GM12878 (cell line): ENCODE measurements at regions not wholly inside any gene's neighbourhood (a gene's known extent, or its start where the extent isn't known, plus 50 kb on each side); places are given as distances from the start of the nearest gene placed in this dataset.

Experiments
- ATAC-seq: fragments of 200-7000 bp; cut with Tn5 transposase; 3 replicates; pipeline ENCODE4 v1.9.1; 2020; ENCODE audit warnings: mild to moderate bottlenecking, moderate library complexity
- BruUV-seq: library from RNA; stranded (reverse); fragments of 400-500 nt; replicated peaks from 2 replicates; lab custom pipeline; 2021; lab: Mats Ljungman, UMichigan
- CTCF ChIA-PET: fragments of 300-600 bp; sonication (Branson Sonifier 250); formaldehyde crosslinking; extraction: SDS; loops from one replicate; lab custom pipeline; 2021; ENCODE audit warnings: inconsistent platforms; lab: Yijun Ruan, JAX
- POLR2A ChIA-PET: fragments of 350-600 bp; formaldehyde crosslinking; extraction: SDS; loops from one replicate; lab custom pipeline; 2021; ENCODE audit warnings: inconsistent platforms; lab: Charles Lee
- RAD21 ChIA-PET: fragments of 300-600 bp; sonication (Branson Sonifier 250); formaldehyde crosslinking; loops from one replicate; lab custom pipeline; 2023; ENCODE audit warnings: antibody characterized with exemption; ENCODE audit not compliant: unreplicated experiment; lab: Charles Lee
- SMC1A ChIA-PET: fragments of 300-600 bp; sonication (Branson Sonifier 250); formaldehyde crosslinking; loops from one replicate; lab custom pipeline; 2023; ENCODE audit not compliant: unreplicated experiment, uncharacterized antibody; lab: Charles Lee
- DNase-seq: peaks from one replicate; pipeline ENCODE4 v3.0.0-alpha.2; 2011; ENCODE audit warnings: low read depth, low spot score
- FAIRE-seq: peaks from 3 replicates; lab custom pipeline; 2011; peaks lifted over from hg19 to GRCh38; lab: Jason Lieb, UNC
- H2AFZ ChIP-seq: 2 replicates; pipeline ENCODE4 v1.6.0; 2011; ENCODE audit warnings: low read depth, low read length, control low read depth; ENCODE audit not compliant: control insufficient read depth
- H3K27ac ChIP-seq: 2 replicates; pipeline ENCODE4 v1.5.1; 2011; ENCODE audit warnings: control low read depth; ENCODE audit not compliant: control insufficient read depth, insufficient read depth
- H3K27me3 ChIP-seq, 2 experiments: replicated peaks in 1 of 2; 2 replicates each; pipeline versions ENCODE4 v1.6.0 to v1.6.1; 2011; ENCODE audit warnings: low read length in 1 of 2; ENCODE audit not compliant: control insufficient read depth in 2 of 2, insufficient read depth in 2 of 2
- H3K36me3 ChIP-seq, 2 experiments: 2 replicates each; pipeline ENCODE4 v1.5.1; 2011; ENCODE audit warnings: low read length in 1 of 2; ENCODE audit not compliant: control insufficient read depth in 2 of 2, insufficient read depth in 2 of 2
- H3K4me1 ChIP-seq: 2 replicates; pipeline ENCODE4 v1.6.1; 2011; ENCODE audit warnings: mild to moderate bottlenecking, low read length, moderate library complexity, mixed read lengths; ENCODE audit not compliant: control insufficient read depth, insufficient read depth
- H3K4me2 ChIP-seq: 2 replicates; pipeline ENCODE4 v1.6.0; 2011; ENCODE audit warnings: control low read depth; ENCODE audit not compliant: control insufficient read depth, insufficient read depth
- H3K4me3 ChIP-seq: fragments of 200-600 bp; sonication (generic); 2 replicates; pipeline ENCODE4 v1.5.1; 2016
- H3K79me2 ChIP-seq: 2 replicates; pipeline ENCODE4 v1.6.0; 2011; ENCODE audit warnings: low read length; ENCODE audit not compliant: control insufficient read depth, insufficient read depth
- H3K9ac ChIP-seq: 2 replicates; pipeline ENCODE4 v1.8.0; 2011; ENCODE audit warnings: low read length, control low read depth, mixed read lengths; ENCODE audit not compliant: control insufficient read depth, insufficient read depth
- H3K9me3 ChIP-seq: replicated peaks from 3 replicates; pipeline ENCODE4 v1.5.1; 2011; ENCODE audit warnings: mild to moderate bottlenecking, low read length; ENCODE audit not compliant: control insufficient read depth, insufficient read depth
- H4K20me1 ChIP-seq: 2 replicates; pipeline ENCODE4 v1.6.0; 2011; ENCODE audit not compliant: control insufficient read depth, insufficient read depth
- BCL11A ChIP-seq: IDR thresholded peaks from 2 replicates; pipeline ENCODE4 v1.6.1; 2011; ENCODE audit warnings: low read depth, low read length
- BHLHE40 ChIP-seq, 2 experiments: fragments of 450-650 bp in 1 of 2; IDR thresholded peaks; 2 replicates each; pipeline ENCODE4 v1.6.1; 2011 to 2017; ENCODE audit warnings: low read depth in 2 of 2, borderline replicate concordance in 1 of 2, improper control_type of control experiment in 1 of 2, low read length in 1 of 2, mild to moderate bottlenecking in 1 of 2
- CUX1 ChIP-seq: IDR thresholded peaks from 2 replicates; pipeline ENCODE4 v1.6.1; 2012; ENCODE audit warnings: improper control_type of control experiment, low read depth, low read length; ENCODE audit not compliant: insufficient replicate concordance
- HCFC1 ChIP-seq: fragments of 150-350 bp; IDR thresholded peaks from 2 replicates; pipeline ENCODE4 v1.6.1; 2014; ENCODE audit warnings: low read length
- HDAC6 ChIP-seq: fragments of 200-600 bp; sonication (generic); IDR thresholded peaks from one replicate; pipeline ENCODE4 v1.8.0; 2017; ENCODE audit warnings: antibody characterized with exemption; ENCODE audit not compliant: unreplicated experiment
- IRF4 ChIP-seq: IDR thresholded peaks from 2 replicates; pipeline ENCODE4 v1.6.1; 2011; ENCODE audit warnings: low read depth, low read length
- JUND ChIP-seq: IDR thresholded peaks from 2 replicates; pipeline ENCODE4 v1.6.1; 2012; ENCODE audit warnings: low read depth, mild to moderate bottlenecking, low read length, improper control_type of control experiment, moderate library complexity
- KAT2A ChIP-seq: conservative IDR thresholded peaks from 2 replicates; pipeline ENCODE4 v1.6.1; 2011; ENCODE audit warnings: low read depth, low read length; ENCODE audit not compliant: control insufficient read depth
- MYB ChIP-seq: fragments of 150-350 bp; IDR thresholded peaks from 2 replicates; pipeline ENCODE4 v1.6.1; 2014; ENCODE audit warnings: mild to moderate bottlenecking, low read depth, low read length, borderline replicate concordance
- NFYA ChIP-seq: IDR thresholded peaks from 2 replicates; pipeline ENCODE4 v1.6.1; 2011; ENCODE audit warnings: low read depth, mild to moderate bottlenecking, low read length, improper control_type of control experiment, borderline replicate concordance
- NKRF ChIP-seq: fragments of 450-650 bp; conservative IDR thresholded peaks from 2 replicates; pipeline ENCODE4 v1.6.1; 2017; ENCODE audit warnings: mild to moderate bottlenecking, moderate library complexity
- NR2C1 ChIP-seq: fragments of 450-650 bp; IDR thresholded peaks from 2 replicates; pipeline ENCODE4 v1.6.1; 2017; ENCODE audit warnings: antibody characterized with exemption, mild to moderate bottlenecking, moderate library complexity
- RAD21 ChIP-seq: IDR thresholded peaks from 2 replicates; pipeline ENCODE4 v1.6.1; 2011; ENCODE audit warnings: mild to moderate bottlenecking, low read depth, low read length, moderate library complexity; ENCODE audit not compliant: insufficient read depth
- SIN3A ChIP-seq: IDR thresholded peaks from 2 replicates; pipeline ENCODE4 v1.6.1; 2012; ENCODE audit warnings: low read depth, low read length, improper control_type of control experiment
- TBL1XR1 ChIP-seq: IDR thresholded peaks from 2 replicates; pipeline ENCODE4 v1.6.1; 2012; ENCODE audit warnings: low read depth, low read length, improper control_type of control experiment
- USF2 ChIP-seq: IDR thresholded peaks from 2 replicates; pipeline ENCODE4 v1.6.1; 2011; ENCODE audit warnings: low read depth, low read length, improper control_type of control experiment, borderline replicate concordance
- ZZZ3 ChIP-seq: IDR thresholded peaks from 2 replicates; pipeline ENCODE4 v1.6.1; 2011; ENCODE audit warnings: low read depth; ENCODE audit not compliant: control insufficient read depth, insufficient read length
- WGBS: methylation state at CpG from one replicate; pipeline ENCODE4 v1.1.6; 2016; ENCODE audit warnings: low lambda C conversion rate; ENCODE audit not compliant: insufficient replicate concordance, insufficient coverage; ENCODE audit errors: missing lambda C conversion rate; 5-methylcytosine and 5-hydroxymethylcytosine counted together
- in situ Hi-C: fragments of 300-500 bp; cut with MboI; formaldehyde crosslinking; loops from 9 replicates; pipeline ENCODE4 v1.14.3; 2018; ENCODE audit warnings: mixed read lengths
- intact Hi-C: fragments of 100-400 bp; cut with micrococcal nuclease; formaldehyde crosslinking; loops from one replicate; pipeline ENCODE4 v1.14.2; 2022; ENCODE audit not compliant: unreplicated experiment

- Histone ChIP-seq H3K36me3 (no peaks in the 10 kb centered on the region), H3K4me2 (no peak overlapping the region), H2AFZ (no peak overlapping the region), H3K9ac (no peak overlapping the region), H4K20me1 (no peaks in the 10 kb centered on the region), H3K4me1 (no peaks in the 10 kb centered on the region), H3K4me3 (no peak overlapping the region), H3K9me3 (no peaks in the 10 kb centered on the region), H3K79me2 (no peaks in the 10 kb centered on the region), H3K27me3 (no peaks in the 10 kb centered on the region), H3K27ac (no peak overlapping the region)
- ChIA-PET SMC1A (no interaction called here), CTCF (no interaction called here), RAD21 (no interaction called here), POLR2A (no interaction called here)
- 16% methylated on average over 2 of the region's 2 CpGs for WGBS
- no TSS peak for BruUV-seq
- no peak for FAIRE-seq
- ATAC-seq = no peak
- in situ Hi-C loops = no loop called here
- intact Hi-C loops = no loop called here
- no peak for DNase-seq
- no peak for TF ChIP-seq SIN3A
- TF ChIP-seq TBL1XR1 = no peak
- TF ChIP-seq BHLHE40 (IDR thresholded peaks at IDR 0.05; ENCODE audit: borderline replicate concordance in 1 of 2, low read depth in 2 of 2, low read length in 1 of 2) = no peak
- no peak for TF ChIP-seq RAD21
- TF ChIP-seq NR2C1 = no peak
- TF ChIP-seq CUX1 = no peak
- TF ChIP-seq JUND = no peak
- TF ChIP-seq ZZZ3 = no peak
- TF ChIP-seq NKRF = no peak
- TF ChIP-seq USF2 = no peak
- no peak for TF ChIP-seq NFYA
- TF ChIP-seq KAT2A = no peak
- TF ChIP-seq HDAC6 = no peak
- TF ChIP-seq HCFC1 = no peak
- TF ChIP-seq BCL11A = no peak
- no peak for TF ChIP-seq IRF4
- TF ChIP-seq MYB = no peak
Observed at GRCh38 chr7:125218076-125218475, 288.5 kb upstream of the POT1 start.
